Stimulated activated CD8-positive, alpha-beta memory T cell treated with anti-CD3 and anti-CD28 coated beads, Interleukin-2, amount 100 ng/mL, for 1 hour (primary cell): ENCODE measurements at regions not wholly inside any gene's neighbourhood (a gene's known extent, or its start where the extent isn't known, plus 50 kb on each side); places are given as distances from the start of the nearest gene placed in this dataset.
A peak's percentile ranks its signal among the peaks of the same experiment; 100 is the strongest.
"Not testable (repeated sequence)": the region's sequence is repeated elsewhere in the genome, so short reads cannot be mapped to it uniquely, and the experiment has no call there.

Experiments used
- DNase-seq, 2 donors: peaks; one replicate each; pipeline ENCODE4 v3.0.0-alpha.2; 2020; ENCODE audit warnings: low read depth in 2 of 2

- no peak for DNase-seq
Measured at GRCh38 chrX:140071037-140071436, 105.7 kb upstream of the CXorf66 start.

- no peak for DNase-seq
Measured at GRCh38 chrX:140065961-140066662, 100.8 kb upstream of the CXorf66 start.

- no peak for DNase-seq
Measured at GRCh38 chrX:140064993-140065392, 99.7 kb upstream of the CXorf66 start.

- peak; percentile 1 to 3 for DNase-seq
Measured at GRCh38 chrX:140057001-140057411, 91.7 kb upstream of the CXorf66 start.

- DNase-seq: no peak
Measured at GRCh38 chrX:140053846-140054245, 88.5 kb upstream of the CXorf66 start.

- no peak for DNase-seq
Measured at GRCh38 chrX:140050906-140051305, 85.6 kb upstream of the CXorf66 start.

- no peak for DNase-seq
Measured at GRCh38 chrX:140040386-140040785, 75.1 kb upstream of the CXorf66 start.

- DNase-seq: no peak
Measured at GRCh38 chrX:140038842-140039241, 73.5 kb upstream of the CXorf66 start.

- no peak for DNase-seq
Measured at GRCh38 chrX:140034916-140035315, 69.6 kb upstream of the CXorf66 start.

GRCh38 chrX:140022482-140022881 is 57.2 kb upstream of the CXorf66 start:
- DNase-seq: no peak

GRCh38 chrX:140019134-140019533 is 53.8 kb upstream of the CXorf66 start:
- not testable (repeated sequence) for DNase-seq
